ENCODE measurements at regions not wholly inside any gene's neighbourhood (a gene's known extent, or its start where the extent isn't known, plus 50 kb on each side); places are given as distances from the start of the nearest gene placed in this dataset.
A peak's percentile ranks its signal among the peaks of the same experiment; 100 is the strongest.

GRCh38 chr3:170809975-170810357, 60.0 kb downstream of the RPL22L1 start:
- Histone ChIP-seq H3K27ac (ENCODE audit: low read depth, low read length) (peak overlapping the region; percentile 51), H2AFZ (ENCODE audit: low read length) (no peak overlapping the region), H3K9me3 (ENCODE audit: low read depth, low read length) (no peaks in the 10 kb centered on the region), H3K79me2 (ENCODE audit: insufficient read depth, low read length) (no peaks in the 10 kb centered on the region), H3K4me1 (ENCODE audit: insufficient read depth, low read length) (peaks cover 31% of the 10 kb centered on the region), H3K4me2 (ENCODE audit: insufficient read depth, low read length) (no peak overlapping the region), H4K20me1 (ENCODE audit: insufficient read depth, low read length) (no peaks in the 10 kb centered on the region), H3K27me3 (ENCODE audit: insufficient read depth, low read length) (no peaks in the 10 kb centered on the region), H3K36me3 (ENCODE audit: insufficient read depth, low read length) (no peaks in the 10 kb centered on the region), H3K4me3 (ENCODE audit: insufficient read depth, low read length) (no peak overlapping the region)
- DNase-seq (ENCODE audit: insufficient read length, low spot score, missing footprints) = peak; percentile 15
- no peak for TF ChIP-seq CTCF (IDR thresholded peaks at IDR 0.05; ENCODE audit: extremely low read depth, low read depth, low read length)

GRCh38 chr3:170809007-170809974, 60.7 kb downstream of the RPL22L1 start:
- peak; percentile 88 for TF ChIP-seq CTCF (IDR thresholded peaks at IDR 0.05; ENCODE audit: extremely low read depth, low read depth, low read length)
- Histone ChIP-seq H2AFZ (ENCODE audit: low read length) (peak overlapping the region; percentile 75), H3K4me2 (ENCODE audit: insufficient read depth, low read length) (peak overlapping the region; percentile 59)

GRCh38 chr3:170808041-170808440, 62.0 kb downstream of the RPL22L1 start:
- no peaks in the 10 kb centered on the region for H3K9me3 ChIP-seq (ENCODE audit: low read depth, low read length)
- no peak for TF ChIP-seq CTCF (IDR thresholded peaks at IDR 0.05; ENCODE audit: extremely low read depth, low read depth, low read length)
- H3K36me3 ChIP-seq (ENCODE audit: insufficient read depth, low read length) = no peaks in the 10 kb centered on the region
- H3K79me2 ChIP-seq (ENCODE audit: insufficient read depth, low read length) = no peaks in the 10 kb centered on the region
- H4K20me1 ChIP-seq (ENCODE audit: insufficient read depth, low read length) = no peaks in the 10 kb centered on the region
- no peak overlapping the region for H3K4me2 ChIP-seq (ENCODE audit: insufficient read depth, low read length)
- no peak overlapping the region for H2AFZ ChIP-seq (ENCODE audit: low read length)
- no peak overlapping the region for H3K4me3 ChIP-seq (ENCODE audit: insufficient read depth, low read length)
- DNase-seq (ENCODE audit: insufficient read length, low spot score, missing footprints) = no peak
- H3K4me1 ChIP-seq (ENCODE audit: insufficient read depth, low read length) = peaks cover 42% of the 10 kb centered on the region
- no peaks in the 10 kb centered on the region for H3K27me3 ChIP-seq (ENCODE audit: insufficient read depth, low read length)
- H3K27ac ChIP-seq (ENCODE audit: low read depth, low read length) = no peak overlapping the region

More at GRCh38 chr3:170809007-170809974, 60.7 kb downstream of the RPL22L1 start:
- Histone ChIP-seq H3K36me3 (ENCODE audit: insufficient read depth, low read length) (no peaks in the 10 kb centered on the region), H3K9me3 (ENCODE audit: low read depth, low read length) (no peaks in the 10 kb centered on the region), H3K4me1 (ENCODE audit: insufficient read depth, low read length) (peaks cover 31% of the 10 kb centered on the region), H3K27ac (ENCODE audit: low read depth, low read length) (peak overlapping the region; percentile 51), H3K4me3 (ENCODE audit: insufficient read depth, low read length) (no peak overlapping the region), H3K79me2 (ENCODE audit: insufficient read depth, low read length) (no peaks in the 10 kb centered on the region), H3K27me3 (ENCODE audit: insufficient read depth, low read length) (no peaks in the 10 kb centered on the region), H4K20me1 (ENCODE audit: insufficient read depth, low read length) (no peaks in the 10 kb centered on the region)
- peak; percentile 56 for DNase-seq (ENCODE audit: insufficient read length, low spot score, missing footprints)

- Histone ChIP-seq H3K4me3 (ENCODE audit: insufficient read depth, low read length) (no peak overlapping the region), H3K9me3 (ENCODE audit: low read depth, low read length) (no peaks in the 10 kb centered on the region), H4K20me1 (ENCODE audit: insufficient read depth, low read length) (no peaks in the 10 kb centered on the region), H2AFZ (ENCODE audit: low read length) (no peak overlapping the region), H3K4me2 (ENCODE audit: insufficient read depth, low read length) (no peak overlapping the region), H3K36me3 (ENCODE audit: insufficient read depth, low read length) (no peaks in the 10 kb centered on the region), H3K4me1 (ENCODE audit: insufficient read depth, low read length) (peaks cover 48% of the 10 kb centered on the region), H3K79me2 (ENCODE audit: insufficient read depth, low read length) (no peaks in the 10 kb centered on the region), H3K27me3 (ENCODE audit: insufficient read depth, low read length) (no peaks in the 10 kb centered on the region), H3K27ac (ENCODE audit: low read depth, low read length) (peak overlapping the region; percentile 13)
- no peak for TF ChIP-seq CTCF (IDR thresholded peaks at IDR 0.05; ENCODE audit: extremely low read depth, low read depth, low read length)
- no peak for DNase-seq (ENCODE audit: insufficient read length, low spot score, missing footprints)
Measured at GRCh38 chr3:170806676-170807075, 63.3 kb downstream of the RPL22L1 start.

Data from osteoblast (primary cell).